Fibroblast of lung (primary cell): ENCODE measurements at regions not wholly inside any gene's neighbourhood (a gene's known extent, or its start where the extent isn't known, plus 50 kb on each side); places are given as distances from the start of the nearest gene placed in this dataset.

ENCODE experiments used
- EZH2 ChIP-seq: IDR thresholded peaks from 2 replicates; pipeline ENCODE4 v1.5.1; 2012; ENCODE audit warnings: low read length, control low read depth, mild to moderate bottlenecking; ENCODE audit errors: missing control alignments
- TF ChIP-seq, protein P1 (sequence below), 2 donors: IDR thresholded peaks in 1 of 2; conservative IDR thresholded peaks in 1 of 2; 1 replicate in 1 of 2; 2 replicates in 1 of 2; pipeline ENCODE4 v1.5.1; 2011 to 2012; ENCODE audit warnings: low read length in 2 of 2, control low read depth in 1 of 2, inconsistent platforms in 1 of 2, low read depth in 1 of 2, mild to moderate bottlenecking in 1 of 2

DNA sequence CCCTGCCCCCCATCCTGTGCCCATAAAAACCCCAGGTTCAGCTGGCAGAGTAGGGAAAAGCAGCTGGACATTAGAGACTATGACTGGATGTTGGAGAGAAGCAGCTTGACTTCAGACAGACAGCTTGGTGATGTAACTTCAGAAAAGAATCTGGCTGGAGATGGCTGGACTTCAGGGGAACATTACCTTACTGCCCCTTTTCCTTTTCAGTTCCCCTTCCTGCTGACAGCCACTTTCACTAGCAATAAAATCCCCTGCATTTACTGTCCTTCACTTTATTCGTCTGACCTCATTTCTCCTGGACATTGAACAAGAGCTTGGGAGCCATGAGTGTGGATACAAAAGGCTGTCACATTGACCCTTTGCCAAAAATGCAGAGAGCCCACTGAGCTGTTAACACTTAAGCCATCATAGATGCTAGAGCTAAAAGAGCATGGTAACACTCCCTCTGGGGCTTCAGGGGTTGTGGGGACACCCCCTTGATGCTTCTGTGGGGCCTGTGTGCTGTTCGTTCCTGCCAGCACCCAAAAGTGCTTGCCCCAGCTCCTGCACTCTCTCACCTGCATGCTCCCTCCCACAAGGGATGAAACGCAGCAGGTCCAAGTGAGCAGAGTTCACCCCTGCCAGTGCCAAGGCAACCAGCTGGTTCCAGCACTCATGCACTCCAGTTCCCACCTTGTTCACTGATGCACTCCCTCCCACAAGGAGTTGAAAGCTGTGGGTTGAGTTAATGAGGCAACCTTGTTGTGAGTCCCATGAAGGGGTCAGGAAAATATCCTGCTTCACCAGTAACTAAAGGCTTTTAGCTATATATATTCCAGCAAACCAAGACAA is 263.8 kb upstream of the NDST3 start:
- TF ChIP-seq, protein P1, sequence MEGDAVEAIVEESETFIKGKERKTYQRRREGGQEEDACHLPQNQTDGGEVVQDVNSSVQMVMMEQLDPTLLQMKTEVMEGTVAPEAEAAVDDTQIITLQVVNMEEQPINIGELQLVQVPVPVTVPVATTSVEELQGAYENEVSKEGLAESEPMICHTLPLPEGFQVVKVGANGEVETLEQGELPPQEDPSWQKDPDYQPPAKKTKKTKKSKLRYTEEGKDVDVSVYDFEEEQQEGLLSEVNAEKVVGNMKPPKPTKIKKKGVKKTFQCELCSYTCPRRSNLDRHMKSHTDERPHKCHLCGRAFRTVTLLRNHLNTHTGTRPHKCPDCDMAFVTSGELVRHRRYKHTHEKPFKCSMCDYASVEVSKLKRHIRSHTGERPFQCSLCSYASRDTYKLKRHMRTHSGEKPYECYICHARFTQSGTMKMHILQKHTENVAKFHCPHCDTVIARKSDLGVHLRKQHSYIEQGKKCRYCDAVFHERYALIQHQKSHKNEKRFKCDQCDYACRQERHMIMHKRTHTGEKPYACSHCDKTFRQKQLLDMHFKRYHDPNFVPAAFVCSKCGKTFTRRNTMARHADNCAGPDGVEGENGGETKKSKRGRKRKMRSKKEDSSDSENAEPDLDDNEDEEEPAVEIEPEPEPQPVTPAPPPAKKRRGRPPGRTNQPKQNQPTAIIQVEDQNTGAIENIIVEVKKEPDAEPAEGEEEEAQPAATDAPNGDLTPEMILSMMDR (conservative IDR thresholded peaks at IDR 0.05 in 1 of 2, IDR thresholded peaks at IDR 0.05 in 1 of 2; ENCODE audit: low read depth in 1 of 2, low read length in 2 of 2) = no peak
- TF ChIP-seq EZH2 = no peak
